Ectodermal cell (in vitro differentiated cells): ENCODE measurements at regions not wholly inside any gene's neighbourhood (a gene's known extent, or its start where the extent isn't known, plus 50 kb on each side); places are given as distances from the start of the nearest gene placed in this dataset.

Experiments used
- H3K27ac ChIP-seq: 2 replicates; pipeline ENCODE4 v1.7.0; 2013; ENCODE audit warnings: mild to moderate bottlenecking, low read depth, low read length; ENCODE audit not compliant: insufficient read depth, poor library complexity, severe bottlenecking
- H3K27me3 ChIP-seq: 2 replicates; pipeline ENCODE4 v1.7.0; 2013; ENCODE audit warnings: mild to moderate bottlenecking, low read length; ENCODE audit not compliant: insufficient read depth, control insufficient read depth, poor library complexity, severe bottlenecking
- H3K36me3 ChIP-seq: one replicate; pipeline ENCODE4 v1.7.0; 2013; ENCODE audit warnings: low read length; ENCODE audit not compliant: control insufficient read depth, insufficient read depth
- H3K4me1 ChIP-seq: one replicate; pipeline ENCODE4 v1.7.0; 2013; ENCODE audit warnings: low read length; ENCODE audit not compliant: control insufficient read depth, insufficient read depth
- H3K4me3 ChIP-seq: 2 replicates; pipeline ENCODE4 v1.7.0; 2013; ENCODE audit warnings: low read depth, low read length, control low read depth; ENCODE audit not compliant: insufficient read depth
- H3K9me3 ChIP-seq: 2 replicates; pipeline ENCODE4 v1.7.0; 2013; ENCODE audit warnings: mild to moderate bottlenecking, low read length, moderate library complexity; ENCODE audit not compliant: control insufficient read depth
- WGBS, 2 experiments: methylation state at CpG; one replicate each; pipeline ENCODE4 v1.1.7; 2013; ENCODE audit warnings: missing lambda C conversion rate in 2 of 2; 5-methylcytosine and 5-hydroxymethylcytosine counted together

GRCh38 chr2:7940723-7941122 lies 741.1 kb upstream of the ID2 start:
- H3K36me3 ChIP-seq, result no peaks in the 10 kb centered on the region
- WGBS, 2 experiments, result 92 to 100% methylated on average over 2 of the region's 3 CpGs

DNA sequence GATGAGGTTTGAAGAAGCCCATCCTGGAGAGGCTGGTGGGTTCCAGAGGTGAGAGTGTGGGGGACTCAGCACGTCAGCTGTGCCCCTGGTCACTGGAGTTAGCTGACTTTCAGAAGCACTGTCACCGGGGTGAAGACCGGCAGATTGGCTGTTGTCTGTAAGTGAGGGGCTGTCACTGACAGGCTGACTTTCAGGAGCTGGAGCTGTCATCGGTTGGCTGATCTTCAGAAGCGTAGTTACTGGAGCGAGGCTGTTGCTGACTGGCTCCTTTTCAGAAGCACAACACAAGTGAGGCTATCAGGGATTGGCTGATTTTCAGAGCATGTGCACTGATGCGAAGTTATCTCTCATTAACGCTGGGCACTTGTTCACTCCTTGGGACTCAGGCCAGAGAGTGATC lies 738.4 kb upstream of the ID2 start:
- no peaks in the 10 kb centered on the region for H3K4me1 ChIP-seq
- H3K27ac ChIP-seq, result no peak overlapping the region
- no peaks in the 10 kb centered on the region for H3K9me3 ChIP-seq
- H3K27me3 ChIP-seq, result no peaks in the 10 kb centered on the region
- WGBS, 2 experiments, result 81 to 84% methylated on average over 8 of the region's 8 CpGs
- no peak overlapping the region for H3K4me3 ChIP-seq
- no peaks in the 10 kb centered on the region for H3K36me3 ChIP-seq

More at GRCh38 chr2:7940723-7941122, 741.1 kb upstream of the ID2 start:
- H3K9me3 ChIP-seq, result no peaks in the 10 kb centered on the region
- no peak overlapping the region for H3K27ac ChIP-seq
- no peaks in the 10 kb centered on the region for H3K4me1 ChIP-seq
- H3K27me3 ChIP-seq, result no peaks in the 10 kb centered on the region
- no peak overlapping the region for H3K4me3 ChIP-seq

DNA sequence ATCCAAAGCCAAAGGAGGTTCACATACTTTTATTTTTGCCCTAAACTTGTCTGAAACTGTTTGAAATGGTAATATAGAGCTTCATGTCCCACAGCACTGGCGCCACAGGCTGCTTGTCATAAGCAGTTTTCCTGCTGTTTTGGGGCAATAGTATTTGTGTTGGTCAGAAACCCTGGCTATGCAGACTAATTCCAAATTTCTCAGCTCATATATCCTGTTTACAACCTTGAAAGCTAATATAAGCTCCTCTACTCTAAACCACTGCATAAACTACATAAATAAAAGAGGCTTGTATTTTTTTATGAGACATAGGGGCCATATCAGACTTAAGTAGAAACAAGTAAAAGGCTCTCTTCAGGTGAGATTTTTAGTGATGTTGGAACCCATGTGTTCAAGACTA lies 736.8 kb upstream of the ID2 start:
- WGBS, 2 experiments, result 90 to 100% methylated on average over 1 of the region's 1 CpG
- H3K4me1 ChIP-seq, result no peaks in the 10 kb centered on the region
- no peaks in the 10 kb centered on the region for H3K9me3 ChIP-seq
- H3K27me3 ChIP-seq, result no peaks in the 10 kb centered on the region
- H3K4me3 ChIP-seq, result no peak overlapping the region
- H3K27ac ChIP-seq, result no peak overlapping the region
- no peaks in the 10 kb centered on the region for H3K36me3 ChIP-seq

- 87 to 94% methylated on average over 7 to 13 of the region's 13 CpGs for WGBS, 2 experiments
- H3K27ac ChIP-seq, result no peak overlapping the region
- H3K4me3 ChIP-seq, result no peak overlapping the region
- H3K27me3 ChIP-seq, result no peaks in the 10 kb centered on the region
- H3K36me3 ChIP-seq, result no peaks in the 10 kb centered on the region
- no peaks in the 10 kb centered on the region for H3K4me1 ChIP-seq
- no peaks in the 10 kb centered on the region for H3K9me3 ChIP-seq
Measured at GRCh38 chr2:7950035-7950612, 731.7 kb upstream of the ID2 start.

GRCh38 chr2:7951001-7951400 lies 730.9 kb upstream of the ID2 start:
- Histone ChIP-seq H3K4me3 (no peak overlapping the region), H3K27ac (no peak overlapping the region), H3K36me3 (no peaks in the 10 kb centered on the region), H3K9me3 (no peaks in the 10 kb centered on the region), H3K4me1 (no peaks in the 10 kb centered on the region), H3K27me3 (no peaks in the 10 kb centered on the region)
- 93 to 96% methylated on average over 5 of the region's 5 CpGs for WGBS, 2 experiments

DNA sequence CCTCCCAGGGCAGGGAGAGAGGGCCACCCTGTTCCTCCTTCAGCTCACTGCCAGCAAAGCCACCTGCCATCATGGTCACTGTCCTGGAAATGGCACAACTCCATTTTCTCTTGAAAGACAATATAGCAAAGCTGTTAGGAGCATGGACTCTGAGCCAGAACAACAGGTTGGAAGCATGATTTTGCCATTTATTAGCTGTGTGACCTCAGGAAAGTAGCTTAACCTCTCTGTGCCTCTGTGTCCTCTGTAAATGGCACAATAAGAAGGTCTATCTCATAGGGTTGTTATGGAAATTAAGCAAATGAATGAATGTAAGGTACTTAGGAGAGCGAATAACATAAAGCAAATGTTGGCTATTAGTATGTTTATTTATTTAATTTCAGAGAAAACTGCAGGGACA lies 730.4 kb upstream of the ID2 start:
- no peak overlapping the region for H3K4me3 ChIP-seq
- no peaks in the 10 kb centered on the region for H3K9me3 ChIP-seq
- H3K27ac ChIP-seq, result no peak overlapping the region
- H3K4me1 ChIP-seq, result no peaks in the 10 kb centered on the region
- H3K36me3 ChIP-seq, result no peaks in the 10 kb centered on the region
- H3K27me3 ChIP-seq, result no peaks in the 10 kb centered on the region
- 83 to 100% methylated on average over 1 of the region's 1 CpG for WGBS, 2 experiments

DNA sequence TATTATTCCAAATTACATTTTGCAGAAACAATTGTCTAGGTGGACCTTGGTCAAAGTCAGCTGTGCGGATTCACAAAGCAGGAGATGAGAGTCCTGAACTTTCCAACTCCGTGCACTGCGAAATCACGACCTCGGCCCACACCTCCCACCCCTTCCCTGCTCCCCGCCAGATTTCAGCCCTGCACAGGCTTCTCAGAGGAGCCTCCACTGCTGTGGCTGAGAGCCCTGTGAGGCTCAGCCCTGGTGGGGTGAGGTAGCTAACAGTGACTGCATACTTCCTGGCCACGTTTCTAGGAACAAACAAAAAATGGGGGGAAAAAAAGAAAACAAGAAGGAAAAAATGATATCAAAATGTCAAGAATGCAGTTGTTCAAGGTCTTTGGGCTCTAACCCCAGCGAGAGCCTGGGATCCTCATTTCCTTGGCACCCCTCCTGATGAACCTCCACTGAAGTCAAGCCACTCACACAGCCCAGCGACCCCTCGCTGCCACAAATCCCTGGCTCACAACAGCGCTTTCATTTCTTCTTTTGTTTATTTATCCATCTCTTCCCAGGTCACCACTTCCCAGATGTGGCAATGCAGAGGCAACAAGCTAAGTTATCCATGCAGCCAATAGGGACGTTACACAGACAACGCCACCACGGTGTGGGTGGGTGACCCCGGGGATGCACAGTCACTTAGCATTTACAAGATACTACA lies 729.7 kb upstream of the ID2 start:
- Histone ChIP-seq H3K36me3 (no peaks in the 10 kb centered on the region), H3K4me1 (no peaks in the 10 kb centered on the region), H3K27me3 (no peaks in the 10 kb centered on the region), H3K27ac (no peak overlapping the region), H3K9me3 (no peaks in the 10 kb centered on the region), H3K4me3 (no peak overlapping the region)
- 86 to 87% methylated on average over 15 of the region's 15 CpGs for WGBS, 2 experiments

DNA sequence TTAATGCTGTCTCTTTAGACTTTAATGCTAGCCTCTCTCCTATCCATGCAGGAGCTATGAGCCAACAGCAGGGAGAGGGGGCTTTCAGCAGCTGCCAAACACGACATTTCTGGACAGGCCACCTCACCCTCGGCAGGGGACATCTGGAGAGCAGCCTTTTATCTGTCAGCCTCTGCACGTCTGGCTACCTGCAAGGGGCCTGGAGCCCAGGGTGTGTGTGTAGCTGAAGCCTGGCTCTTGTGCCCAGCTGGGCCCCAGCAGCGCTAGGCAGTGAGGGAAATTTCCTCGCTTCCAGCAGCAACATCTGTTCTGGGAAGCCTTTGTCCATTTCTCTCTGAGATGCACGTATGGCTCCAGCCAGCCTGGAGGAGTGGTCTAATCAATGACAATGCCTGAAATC lies 728.7 kb upstream of the ID2 start:
- no peaks in the 10 kb centered on the region for H3K36me3 ChIP-seq

DNA sequence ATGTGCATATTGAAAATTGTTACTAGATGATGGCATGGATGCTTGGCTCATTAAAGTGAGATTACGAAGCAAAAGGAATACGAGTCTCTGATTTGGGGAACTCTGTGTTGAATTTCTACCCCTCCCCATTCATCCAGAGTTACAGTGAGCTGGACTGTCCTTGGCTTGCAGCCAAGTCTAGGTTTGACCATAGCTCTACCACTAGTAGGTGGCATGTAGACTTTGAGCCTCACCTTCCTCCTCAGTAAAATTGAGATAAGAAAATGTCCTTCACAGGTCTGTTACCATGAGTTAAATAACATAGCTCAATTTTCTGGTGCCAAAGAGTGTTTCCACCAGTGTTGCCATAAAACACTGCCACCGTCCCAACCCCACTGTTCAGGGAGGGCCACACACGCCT lies 727.6 kb upstream of the ID2 start:
- Histone ChIP-seq H3K9me3 (no peaks in the 10 kb centered on the region), H3K27ac (no peak overlapping the region), H3K36me3 (no peaks in the 10 kb centered on the region), H3K4me3 (no peak overlapping the region), H3K4me1 (no peaks in the 10 kb centered on the region), H3K27me3 (no peaks in the 10 kb centered on the region)
- WGBS, 2 experiments, result 70% methylated on average over 4 of the region's 4 CpGs

More for the DNA sequence above, 728.7 kb upstream of the ID2 start:
- Histone ChIP-seq H3K27ac (no peak overlapping the region), H3K9me3 (no peaks in the 10 kb centered on the region), H3K27me3 (no peaks in the 10 kb centered on the region), H3K4me3 (no peak overlapping the region), H3K4me1 (no peaks in the 10 kb centered on the region)
- 61 to 70% methylated on average over 6 of the region's 6 CpGs for WGBS, 2 experiments

DNA sequence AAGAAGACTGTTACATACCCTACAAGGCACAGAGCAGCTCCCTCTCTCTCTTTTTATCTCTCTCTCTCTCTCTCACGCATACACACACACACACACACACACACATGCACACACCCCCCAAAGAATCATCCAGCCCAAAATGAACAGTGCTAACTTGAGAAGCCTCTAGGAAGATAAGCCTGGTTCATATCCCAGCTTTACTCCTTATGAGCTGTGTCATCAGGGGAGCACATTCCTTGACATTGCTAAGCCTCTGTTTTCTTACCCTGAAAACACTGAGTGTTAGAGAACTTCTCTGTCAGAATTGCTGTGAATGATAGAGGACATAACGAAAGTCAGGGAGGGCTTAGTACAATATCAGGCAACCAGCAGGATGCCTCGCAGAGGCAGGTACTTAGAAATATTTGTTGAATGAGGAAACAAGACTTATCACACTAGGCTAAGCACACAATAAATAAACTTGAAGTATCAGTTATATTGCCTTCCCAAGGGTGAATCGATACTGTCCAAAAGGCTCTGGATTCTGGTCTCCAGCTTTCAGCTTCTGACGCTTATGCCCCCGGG lies 725.6 kb upstream of the ID2 start:
- no peaks in the 10 kb centered on the region for H3K9me3 ChIP-seq
- H3K4me3 ChIP-seq, result no peak overlapping the region
- WGBS, 2 experiments, result 92 to 93% methylated on average over 5 to 6 of the region's 6 CpGs
- no peaks in the 10 kb centered on the region for H3K4me1 ChIP-seq
- no peaks in the 10 kb centered on the region for H3K36me3 ChIP-seq
- H3K27me3 ChIP-seq, result no peaks in the 10 kb centered on the region
- no peak overlapping the region for H3K27ac ChIP-seq
